DND-41 (cell line): ENCODE measurements at regions not wholly inside any gene's neighbourhood (a gene's known extent, or its start where the extent isn't known, plus 50 kb on each side); places are given as distances from the start of the nearest gene placed in this dataset.

ENCODE experiments used
- ATAC-seq: fragments of 200-7000 bp; cut with Tn5 transposase; 3 replicates; pipeline ENCODE4 v1.9.1; 2021; ENCODE audit warnings: low read depth; ENCODE audit not compliant: insufficient read depth
- DNase-seq: peaks from one replicate; pipeline ENCODE4 v3.0.0-alpha.2; 2020
- H2AFZ ChIP-seq: 2 replicates; pipeline ENCODE4 v1.6.0; 2012; ENCODE audit warnings: low read depth, low read length
- H3K27ac ChIP-seq: 2 replicates; pipeline ENCODE4 v1.5.1; 2012; ENCODE audit warnings: low read length, inconsistent platforms
- H3K27me3 ChIP-seq: fragments of 200-600 bp; sonication (generic); 2 replicates; pipeline ENCODE4 v1.6.0; 2012; ENCODE audit warnings: low read length, mild to moderate bottlenecking, inconsistent platforms; ENCODE audit not compliant: insufficient read depth, poor library complexity
- H3K36me3 ChIP-seq: 2 replicates; pipeline ENCODE4 v1.5.1; 2012; ENCODE audit warnings: low read length, inconsistent platforms; ENCODE audit not compliant: insufficient read depth
- H3K4me1 ChIP-seq: 2 replicates; pipeline ENCODE4 v1.5.1; 2012; ENCODE audit warnings: mild to moderate bottlenecking, low read length; ENCODE audit not compliant: insufficient read depth
- H3K4me2 ChIP-seq: 2 replicates; pipeline ENCODE4 v1.6.0; 2012; ENCODE audit warnings: mild to moderate bottlenecking, moderate library complexity, low read length, inconsistent platforms; ENCODE audit not compliant: insufficient read depth
- H3K4me3 ChIP-seq, 2 experiments: fragments of 200-600 bp in 1 of 2; shearing (Covaris generic) in 1 of 2; 2 replicates each; pipeline ENCODE4 v1.5.1; 2012 to 2016; ENCODE audit warnings: inconsistent platforms in 2 of 2, low read length in 2 of 2, mild to moderate bottlenecking in 2 of 2, low read depth in 1 of 2, moderate library complexity in 1 of 2
- H3K79me2 ChIP-seq: 2 replicates; pipeline ENCODE4 v1.6.0; 2012; ENCODE audit warnings: low read length, inconsistent platforms; ENCODE audit not compliant: insufficient read depth
- H3K9ac ChIP-seq: 2 replicates; pipeline ENCODE4 v1.6.0; 2012; ENCODE audit warnings: low read depth, mild to moderate bottlenecking, inconsistent platforms, low read length, moderate library complexity
- H3K9me3 ChIP-seq: 2 replicates; pipeline ENCODE4 v1.5.1; 2012; ENCODE audit warnings: low read length, moderate library complexity, mild to moderate bottlenecking, inconsistent platforms; ENCODE audit not compliant: insufficient read depth, severe bottlenecking
- H4K20me1 ChIP-seq: 2 replicates; pipeline ENCODE4 v1.6.0; 2012; ENCODE audit warnings: low read length; ENCODE audit not compliant: insufficient read depth
- CTCF ChIP-seq: IDR thresholded peaks from 2 replicates; pipeline ENCODE4 v1.5.1; 2012; ENCODE audit warnings: borderline replicate concordance, low read length, moderate library complexity, mild to moderate bottlenecking; ENCODE audit not compliant: poor library complexity, severe bottlenecking; ENCODE audit errors: extremely low read depth
- EZH2 ChIP-seq: IDR thresholded peaks from 3 replicates; pipeline ENCODE4 v1.6.1; 2012; ENCODE audit warnings: borderline replicate concordance, low read depth, mild to moderate bottlenecking, moderate library complexity, low read length, inconsistent platforms; ENCODE audit not compliant: severe bottlenecking

GRCh38 chr14:34134484-34134883, 183.6 kb upstream of the EGLN3 start:
- H3K4me3 ChIP-seq = no peak overlapping the region
- H3K4me1 ChIP-seq = no peaks in the 10 kb centered on the region
- no peak overlapping the region for H3K27ac ChIP-seq
- no peaks in the 10 kb centered on the region for H3K9me3 ChIP-seq
- no peaks in the 10 kb centered on the region for H4K20me1 ChIP-seq
- no peak overlapping the region for H2AFZ ChIP-seq
- H3K9ac ChIP-seq = no peak overlapping the region
- no peaks in the 10 kb centered on the region for H3K27me3 ChIP-seq
- no peak overlapping the region for H3K4me2 ChIP-seq
- no peaks in the 10 kb centered on the region for H3K79me2 ChIP-seq
- DNase-seq (no peak), ATAC-seq (no peak)
- TF ChIP-seq CTCF (no peak), EZH2 (no peak)
- H3K36me3 ChIP-seq = no peaks in the 10 kb centered on the region

- DNase-seq = no peak
Observed at GRCh38 chr14:34129927-34130552, 179.2 kb upstream of the EGLN3 start.

GRCh38 chr14:34128665-34129064, 177.8 kb upstream of the EGLN3 start:
- H3K36me3 ChIP-seq = no peaks in the 10 kb centered on the region
- H3K27me3 ChIP-seq = no peaks in the 10 kb centered on the region
- no peak for ATAC-seq
- no peaks in the 10 kb centered on the region for H3K9me3 ChIP-seq
- H3K4me3 ChIP-seq = no peak overlapping the region
- H3K27ac ChIP-seq = no peak overlapping the region
- H4K20me1 ChIP-seq = no peaks in the 10 kb centered on the region
- no peak for DNase-seq
- H3K9ac ChIP-seq = no peak overlapping the region
- H3K4me2 ChIP-seq = no peak overlapping the region
- TF ChIP-seq EZH2 (no peak), CTCF (no peak)
- no peaks in the 10 kb centered on the region for H3K4me1 ChIP-seq
- no peak overlapping the region for H2AFZ ChIP-seq
- H3K79me2 ChIP-seq = no peaks in the 10 kb centered on the region

More at GRCh38 chr14:34129927-34130552, 179.2 kb upstream of the EGLN3 start:
- Histone ChIP-seq H3K36me3 (no peaks in the 10 kb centered on the region), H3K4me1 (no peaks in the 10 kb centered on the region), H3K4me2 (no peak overlapping the region), H3K79me2 (no peaks in the 10 kb centered on the region), H3K27me3 (no peaks in the 10 kb centered on the region), H3K9ac (no peak overlapping the region), H3K27ac (no peak overlapping the region), H2AFZ (no peak overlapping the region), H3K9me3 (no peaks in the 10 kb centered on the region), H4K20me1 (no peaks in the 10 kb centered on the region), H3K4me3 (no peak overlapping the region)
- no peak for ATAC-seq
- TF ChIP-seq CTCF = no peak
- no peak for TF ChIP-seq EZH2
